GM12878 (cell line): ENCODE measurements at regions not wholly inside any gene's neighbourhood (a gene's known extent, or its start where the extent isn't known, plus 50 kb on each side); places are given as distances from the start of the nearest gene placed in this dataset.

Experiments
- BACH1 ChIP-seq: fragments of 450-650 bp; IDR thresholded peaks from 2 replicates; pipeline ENCODE4 v1.6.1; 2017; ENCODE audit warnings: mild to moderate bottlenecking, borderline replicate concordance
- CBX3 ChIP-seq: fragments of 200-600 bp; sonication (generic); IDR thresholded peaks from 2 replicates; pipeline ENCODE4 v1.6.1; 2016; ENCODE audit warnings: low read depth, borderline replicate concordance
- CTCF ChIP-seq, 3 experiments: IDR thresholded peaks in 2 of 3; conservative IDR thresholded peaks in 1 of 3; 2 replicates each; pipeline ENCODE4 v1.5.1; 2011; ENCODE audit warnings: low read depth in 3 of 3, low read length in 3 of 3, mild to moderate bottlenecking in 3 of 3, control low read depth in 2 of 3, moderate library complexity in 2 of 3, inconsistent platforms in 1 of 3, mixed read lengths in 1 of 3; ENCODE audit not compliant: control insufficient read depth in 2 of 3, insufficient read depth in 1 of 3; ENCODE audit errors: extremely low read depth in 1 of 3
- E2F4 ChIP-seq: IDR thresholded peaks from 2 replicates; pipeline ENCODE4 v1.6.1; 2012; ENCODE audit warnings: low read depth, low read length, improper control_type of control experiment
- ESRRA ChIP-seq: IDR thresholded peaks from 2 replicates; pipeline ENCODE4 v1.6.1; 2012; ENCODE audit warnings: mild to moderate bottlenecking, low read length, improper control_type of control experiment
- ETV6 ChIP-seq, 2 experiments: fragments of 450-650 bp in 1 of 2; IDR thresholded peaks in 1 of 2; conservative IDR thresholded peaks in 1 of 2; 2 replicates each; pipeline ENCODE4 v1.6.1; 2014; ENCODE audit warnings: antibody characterized with exemption in 1 of 2, borderline replicate concordance in 1 of 2, low read depth in 1 of 2, mild to moderate bottlenecking in 1 of 2, moderate library complexity in 1 of 2
- EZH2 ChIP-seq: IDR thresholded peaks from 2 replicates; pipeline ENCODE4 v1.6.1; 2012; ENCODE audit warnings: low read depth, mild to moderate bottlenecking, control low read depth, inconsistent platforms, low read length, borderline replicate concordance; ENCODE audit not compliant: control insufficient read depth
- FOS ChIP-seq: IDR thresholded peaks from 3 replicates; pipeline ENCODE4 v1.6.1; 2011; ENCODE audit warnings: borderline replicate concordance; ENCODE audit not compliant: insufficient read length; ENCODE audit errors: extremely low read depth
- GATAD2B ChIP-seq: fragments of 450-650 bp; conservative IDR thresholded peaks from 2 replicates; pipeline ENCODE4 v1.6.1; 2017; ENCODE audit warnings: low read depth, mild to moderate bottlenecking, moderate library complexity
- NFYA ChIP-seq: IDR thresholded peaks from 2 replicates; pipeline ENCODE4 v1.6.1; 2011; ENCODE audit warnings: low read depth, mild to moderate bottlenecking, low read length, improper control_type of control experiment, borderline replicate concordance
- PAX5 ChIP-seq: IDR thresholded peaks from 2 replicates; pipeline ENCODE4 v1.6.1; 2011; ENCODE audit warnings: low read depth, low read length, borderline replicate concordance
- POLR2AphosphoS2 ChIP-seq: IDR thresholded peaks from 2 replicates; pipeline ENCODE4 v1.6.1; 2011; ENCODE audit warnings: low read depth, mild to moderate bottlenecking, low read length, improper control_type of control experiment, moderate library complexity
- PRDM15 ChIP-seq: fragments of 450-650 bp; formaldehyde crosslinking; IDR thresholded peaks from 2 replicates; pipeline ENCODE4 v1.4.0; 2020; ENCODE audit warnings: mild to moderate bottlenecking, moderate library complexity
- SUPT20H ChIP-seq: IDR thresholded peaks from 2 replicates; pipeline ENCODE4 v1.6.1; 2011; ENCODE audit warnings: low read depth, mild to moderate bottlenecking, low read length, moderate library complexity, borderline replicate concordance; ENCODE audit not compliant: control insufficient read depth
- TCF12 ChIP-seq: IDR thresholded peaks from 2 replicates; pipeline ENCODE4 v1.6.1; 2011; ENCODE audit warnings: low read depth, mild to moderate bottlenecking, low read length
- YY1 ChIP-seq: IDR thresholded peaks from 2 replicates; pipeline ENCODE4 v1.6.1; 2011; ENCODE audit warnings: low read depth, mild to moderate bottlenecking, low read length
- ZNF207 ChIP-seq: fragments of 450-650 bp; IDR thresholded peaks from 2 replicates; pipeline ENCODE4 v1.6.1; 2014; ENCODE audit warnings: antibody characterized with exemption, mild to moderate bottlenecking, borderline replicate concordance
- ZNF622 ChIP-seq: fragments of 450-650 bp; IDR thresholded peaks from 2 replicates; pipeline ENCODE4 v1.6.1; 2017; ENCODE audit warnings: mild to moderate bottlenecking, inconsistent platforms
- ZNF687 ChIP-seq: fragments of 450-650 bp; IDR thresholded peaks from 2 replicates; pipeline ENCODE4 v1.6.1; 2017; ENCODE audit warnings: mild to moderate bottlenecking, moderate library complexity

- TF ChIP-seq PRDM15, result no peak
- TF ChIP-seq POLR2AphosphoS2, result no peak
- TF ChIP-seq TCF12, result peak; percentile 71
- no peak for TF ChIP-seq FOS
- no peak for TF ChIP-seq E2F4
- TF ChIP-seq ZNF622, result no peak
- no peak for TF ChIP-seq ESRRA
- no peak for TF ChIP-seq NFYA
- no peak for TF ChIP-seq EZH2
- TF ChIP-seq ZNF207, result no peak
- no peak for TF ChIP-seq ETV6 (conservative IDR thresholded peaks at IDR 0.05 in 1 of 2, IDR thresholded peaks at IDR 0.05 in 1 of 2; ENCODE audit: borderline replicate concordance in 1 of 2, low read depth in 1 of 2)
- TF ChIP-seq CBX3, result no peak
- no peak for TF ChIP-seq CTCF (IDR thresholded peaks at IDR 0.05 in 2 of 3, conservative IDR thresholded peaks at IDR 0.05 in 1 of 3; ENCODE audit: control insufficient read depth in 2 of 3, extremely low read depth in 1 of 3, insufficient read depth in 1 of 3, low read depth in 3 of 3, low read length in 3 of 3)
- 0 out of 2 replicates have a peak, but pooled peaks have one; percentile 23 for TF ChIP-seq PAX5
- TF ChIP-seq BACH1, result peak; percentile 74; the same call in 1 of the 2 replicates
- TF ChIP-seq ZNF687, result peak; percentile 95
- peak; percentile 35; the same call in 1 of the 2 replicates for TF ChIP-seq YY1
- TF ChIP-seq GATAD2B, result peak; percentile 41; the same call in 1 of the 2 replicates
- TF ChIP-seq SUPT20H, result no peak
These were observed 262.1 kb upstream of the KLF4 start (continued) for GRCh38 chr9:107751567-107752210.
